K562 (cell line): ENCODE measurements at regions not wholly inside any gene's neighbourhood (a gene's known extent, or its start where the extent isn't known, plus 50 kb on each side); places are given as distances from the start of the nearest gene placed in this dataset.

Source experiments
- ATAC-seq: fragments of 200-7000 bp; cut with Tn5 transposase; 3 replicates; pipeline ENCODE4 v1.9.1; 2020; ENCODE audit warnings: moderate library complexity
- BruUV-seq: library from RNA; stranded (reverse); fragments of 400-500 nt; replicated peaks from 2 replicates; lab custom pipeline; 2021; lab: Mats Ljungman, UMichigan
- CTCF ChIA-PET: fragments of 300-600 bp; formaldehyde crosslinking; extraction: SDS; loops from one replicate; lab custom pipeline; 2021; ENCODE audit warnings: low intra/inter-chr PET ratio; lab: Yijun Ruan, JAX
- POLR2A ChIA-PET: fragments of 300-600, 350-650 bp; sonication (Branson Sonifier 250); formaldehyde crosslinking; extraction: SDS; loops from one replicate; lab custom pipeline; 2021; ENCODE audit warnings: antibody characterized with exemption, inconsistent platforms; lab: Yijun Ruan, JAX
- DNase-seq, 4 experiments: peaks; one replicate each; pipeline versions ENCODE4 v3.0.0 to v3.0.0-alpha.2; 2011 to 2018; ENCODE audit warnings: low spot score in 3 of 4, mixed read lengths in 3 of 4; ENCODE audit errors: extremely low read depth in 1 of 4
- FAIRE-seq: peaks from 2 replicates; lab custom pipeline; 2011; peaks lifted over from hg19 to GRCh38; lab: Jason Lieb, UNC
- H2AFZ ChIP-seq: 2 replicates; pipeline ENCODE4 v1.6.0; 2011; ENCODE audit warnings: low read depth, low read length, control low read depth, inconsistent platforms
- H3K27ac ChIP-seq: fragments of 200-600 bp; 3 replicates; pipeline ENCODE4 v1.8.0; 2011; ENCODE audit warnings: low read depth, mild to moderate bottlenecking, control low read depth, inconsistent platforms, low read length, moderate library complexity, mixed read lengths; ENCODE audit errors: extremely low read depth
- H3K27me3 ChIP-seq, 2 experiments: fragments of 300-600 bp in 1 of 2; 2 replicates in 1 of 2; 3 replicates in 1 of 2; pipeline versions ENCODE4 v1.6.0 to v1.8.0; 2011; ENCODE audit warnings: inconsistent platforms in 2 of 2, low read length in 2 of 2, mild to moderate bottlenecking in 1 of 2, mixed read lengths in 1 of 2, moderate library complexity in 1 of 2; ENCODE audit not compliant: control insufficient read depth in 2 of 2, insufficient read depth in 2 of 2
- H3K36me3 ChIP-seq: fragments of 300-600 bp; 3 replicates; pipeline ENCODE4 v1.8.0; 2011; ENCODE audit warnings: mild to moderate bottlenecking, low read length, inconsistent platforms; ENCODE audit not compliant: control insufficient read depth, insufficient read depth
- H3K4me1 ChIP-seq, 2 experiments: fragments of 200-600 bp in 1 of 2; replicated peaks in 1 of 2; 2 replicates in 1 of 2; 3 replicates in 1 of 2; pipeline versions ENCODE4 v1.5.1 to v1.8.0; 2011; ENCODE audit warnings: inconsistent platforms in 2 of 2, low read length in 2 of 2, mild to moderate bottlenecking in 1 of 2, mixed read lengths in 1 of 2, moderate library complexity in 1 of 2; ENCODE audit not compliant: control insufficient read depth in 2 of 2, insufficient read depth in 2 of 2
- H3K4me2 ChIP-seq: 2 replicates; pipeline ENCODE4 v1.6.1; 2011; ENCODE audit warnings: low read length, control low read depth, inconsistent platforms, mixed read lengths; ENCODE audit not compliant: insufficient read depth
- H3K4me3 ChIP-seq: fragments of 200-600 bp; sonication (generic), shearing (Covaris generic); 2 replicates; pipeline ENCODE4 v1.5.1; 2016; ENCODE audit warnings: control low read depth, inconsistent platforms
- H3K79me2 ChIP-seq: fragments of 200-600 bp; 3 replicates; pipeline ENCODE4 v1.8.0; 2011; ENCODE audit warnings: low read length, inconsistent platforms; ENCODE audit not compliant: control insufficient read depth, insufficient read depth
- H3K9ac ChIP-seq, 2 experiments: 2 replicates each; pipeline versions ENCODE4 v1.6.0 to v1.6.1; 2011; ENCODE audit warnings: low read depth in 2 of 2, low read length in 2 of 2, control low read depth in 1 of 2, inconsistent platforms in 1 of 2, mild to moderate bottlenecking in 1 of 2, mixed read lengths in 1 of 2; ENCODE audit not compliant: insufficient read depth in 1 of 2
- H3K9me1 ChIP-seq: one replicate; pipeline ENCODE4 v1.6.0; 2011; ENCODE audit warnings: inconsistent platforms, mild to moderate bottlenecking, low read length, moderate library complexity; ENCODE audit not compliant: control insufficient read depth, insufficient read depth
- H3K9me3 ChIP-seq: replicated peaks from 2 replicates; pipeline ENCODE4 v1.5.1; 2011; ENCODE audit warnings: low read depth, low read length, inconsistent platforms; ENCODE audit not compliant: control insufficient read depth, insufficient read depth
- H4K20me1 ChIP-seq: replicated peaks from 2 replicates; pipeline ENCODE4 v1.6.1; 2011; ENCODE audit warnings: low read length, inconsistent platforms, mixed read lengths; ENCODE audit not compliant: control insufficient read depth, insufficient read depth
- ARID2 ChIP-seq: fragments of 450-650 bp; IDR thresholded peaks from 2 replicates; pipeline ENCODE4 v1.6.1; 2017; ENCODE audit warnings: antibody characterized with exemption, mild to moderate bottlenecking
- ETV1 ChIP-seq: fragments of 450-650 bp; conservative IDR thresholded peaks from 2 replicates; pipeline ENCODE4 v1.6.1; 2016; ENCODE audit warnings: missing genetic modification characterization, control low read depth, low read depth, missing compliant biosample characterization
- FOXA3 ChIP-seq, 2 experiments: fragments of 450-650 bp in 1 of 2; sonication (generic) in 1 of 2; formaldehyde crosslinking; IDR thresholded peaks in 1 of 2; conservative IDR thresholded peaks in 1 of 2; 2 replicates each; pipeline versions ENCODE4 v1.4.0 to v1.8.0; 2020 to 2022; ENCODE audit warnings: mild to moderate bottlenecking in 2 of 2, missing genetic modification reagents in 1 of 2
- HMGN3 ChIP-seq: IDR thresholded peaks from 2 replicates; pipeline ENCODE4 v1.6.1; 2011; ENCODE audit warnings: borderline replicate concordance, low read depth, mild to moderate bottlenecking, mixed read lengths, low read length; ENCODE audit not compliant: insufficient read length; ENCODE audit errors: extremely low read depth
- HNRNPK ChIP-seq: fragments of 200-400 bp; formaldehyde crosslinking; IDR thresholded peaks from one replicate; pipeline ENCODE4 v1.6.1; 2018; ENCODE audit warnings: mild to moderate bottlenecking, low read depth, low read length; ENCODE audit not compliant: poor library complexity, severe bottlenecking
- HNRNPUL1 ChIP-seq: fragments of 200-400 bp; formaldehyde crosslinking; IDR thresholded peaks from 2 replicates; pipeline ENCODE4 v1.6.1; 2017; ENCODE audit warnings: low read length
- KAT2B ChIP-seq: IDR thresholded peaks from one replicate; pipeline ENCODE4 v1.6.1; 2012; ENCODE audit warnings: low read depth, mild to moderate bottlenecking, control low read depth, inconsistent platforms, low read length, moderate library complexity
- MCM2 ChIP-seq: fragments of 450-650 bp; IDR thresholded peaks from 2 replicates; pipeline ENCODE4 v1.6.1; 2017; ENCODE audit warnings: low read depth, mild to moderate bottlenecking
- NR1H2 ChIP-seq: sonication (generic); formaldehyde crosslinking; IDR thresholded peaks from 2 replicates; pipeline ENCODE4 v1.4.0; 2020; ENCODE audit warnings: mild to moderate bottlenecking, missing genetic modification reagents
- PREB ChIP-seq: sonication (generic); formaldehyde crosslinking; IDR thresholded peaks from 2 replicates; pipeline ENCODE4 v1.8.1; 2023; ENCODE audit warnings: mild to moderate bottlenecking, missing genetic modification reagents
- RBBP5 ChIP-seq: fragments of 200-600 bp; sonication (generic); IDR thresholded peaks from 2 replicates; pipeline ENCODE4 v1.6.1; 2012; ENCODE audit warnings: borderline replicate concordance, mild to moderate bottlenecking, low read length, control low read depth, inconsistent platforms; ENCODE audit not compliant: insufficient read depth, poor library complexity, severe bottlenecking
- RBM14 ChIP-seq: fragments of 200-400 bp; formaldehyde crosslinking; IDR thresholded peaks from 2 replicates; pipeline ENCODE4 v1.6.1; 2018; ENCODE audit warnings: low read depth, mild to moderate bottlenecking, low read length, moderate library complexity, borderline replicate concordance; ENCODE audit not compliant: insufficient read depth
- SREBF1 ChIP-seq: fragments of 150-350 bp; IDR thresholded peaks from 2 replicates; pipeline ENCODE4 v1.6.1; 2014; ENCODE audit warnings: antibody characterized with exemption, low read depth, low read length, borderline replicate concordance
- SRF ChIP-seq, 2 experiments: fragments of 250-450, 450-650 bp in 1 of 2; sonication (Bioruptor Pico) in 1 of 2; sonication (generic) in 1 of 2; formaldehyde crosslinking; IDR thresholded peaks; 2 replicates each; pipeline versions ENCODE4 v1.5.0 to v1.5.1; 2020 to 2022; ENCODE audit warnings: mild to moderate bottlenecking in 1 of 2, missing genetic modification reagents in 1 of 2
- ZNF699 ChIP-seq: fragments of 250-450 bp; sonication (Bioruptor Pico); IDR thresholded peaks from 2 replicates; pipeline ENCODE4 v1.8.0; 2021; ENCODE audit warnings: mild to moderate bottlenecking, moderate library complexity; ENCODE audit not compliant: insufficient replicate concordance
- WGBS: fragments of 100-300 bp; shearing (Covaris generic); methylation state at CpG from one replicate; pipeline ENCODE4 v1.1.6; 2016; ENCODE audit warnings: low coverage, mixed read lengths; ENCODE audit not compliant: insufficient coverage; ENCODE audit errors: missing lambda C conversion rate; 5-methylcytosine and 5-hydroxymethylcytosine counted together
- in situ Hi-C: fragments of 300-500 bp; cut with MboI; formaldehyde crosslinking; loops from 4 replicates; pipeline ENCODE4 v1.15.0; 2018; ENCODE audit warnings: inconsistent platforms, mixed read lengths
- intact Hi-C: fragments of 100-400 bp; cut with micrococcal nuclease; formaldehyde crosslinking; loops from 2 replicates; pipeline ENCODE4 v1.14.2; 2022

GRCh38 chr2:4358837-4359236 lies 655.5 kb downstream of the DCDC2C start (continued):
- TF ChIP-seq HNRNPK (no peak), ARID2 (no peak), RBM14 (no peak)

- Histone ChIP-seq H2AFZ (no peak overlapping the region), H3K36me3 (no peaks in the 10 kb centered on the region), H3K4me2 (no peak overlapping the region), H3K9me3 (peaks cover 2% of the 10 kb centered on the region; the same call in 1 of the 2 replicates), H3K9ac (no peak overlapping the region), H3K79me2 (no peaks in the 10 kb centered on the region), H3K9me1 (no peaks in the 10 kb centered on the region), H4K20me1 (no peaks in the 10 kb centered on the region), H3K27ac (no peak overlapping the region), H3K4me1 (no peaks in the 10 kb centered on the region), H3K27me3 (no peaks in the 10 kb centered on the region), H3K4me3 (no peak overlapping the region)
- intact Hi-C loops (no loop called here), in situ Hi-C loops (no loop called here)
- POLR2A ChIA-PET, result no interaction called here
- no TSS peak for BruUV-seq
- WGBS, result 2% methylated on average over 4 of the region's 4 CpGs
- CTCF ChIA-PET, result no interaction called here
- no peak for FAIRE-seq
- no peak for DNase-seq
- no peak for TF ChIP-seq SRF (CRISPR knock-in tag; IDR thresholded peaks at IDR 0.05)
- no peak for TF ChIP-seq SREBF1
- TF ChIP-seq HMGN3, result no peak
- no peak for TF ChIP-seq MCM2
- TF ChIP-seq NR1H2, result no peak
- TF ChIP-seq RBBP5, result no peak
- TF ChIP-seq PREB (CRISPR knock-in tag), result no peak
- no peak for TF ChIP-seq KAT2B
- TF ChIP-seq ZNF699, result no peak
- no peak for TF ChIP-seq ETV1 (tag)
- TF ChIP-seq HNRNPUL1, result no peak
- no peak for TF ChIP-seq FOXA3 (CRISPR knock-in tag; conservative IDR thresholded peaks at IDR 0.05 in 1 of 2, IDR thresholded peaks at IDR 0.05 in 1 of 2)
- no peak for ATAC-seq
These were observed 665.5 kb downstream of the DCDC2C start for GRCh38 chr2:4368907-4369306.
